Neural progenitor cell (in vitro differentiated cells): ENCODE measurements at regions not wholly inside any gene's neighbourhood (a gene's known extent, or its start where the extent isn't known, plus 50 kb on each side); places are given as distances from the start of the nearest gene placed in this dataset.

Experiments used
- EZH2 ChIP-seq: fragments of 200-600 bp; sonication (generic); IDR thresholded peaks from 2 replicates; pipeline ENCODE4 v1.6.1; 2017; ENCODE audit warnings: antibody characterized with exemption, mild to moderate bottlenecking, moderate library complexity
- EZH2phosphoT487 ChIP-seq: fragments of 200-600 bp; sonication (generic); IDR thresholded peaks from 2 replicates; pipeline ENCODE4 v1.6.1; 2017; ENCODE audit warnings: antibody characterized with exemption
- TF ChIP-seq, protein P1 (sequence below): fragments of 200-600 bp; sonication (generic); IDR thresholded peaks from 2 replicates; pipeline ENCODE4 v1.5.1; 2017; ENCODE audit warnings: antibody characterized with exemption, mild to moderate bottlenecking

DNA sequence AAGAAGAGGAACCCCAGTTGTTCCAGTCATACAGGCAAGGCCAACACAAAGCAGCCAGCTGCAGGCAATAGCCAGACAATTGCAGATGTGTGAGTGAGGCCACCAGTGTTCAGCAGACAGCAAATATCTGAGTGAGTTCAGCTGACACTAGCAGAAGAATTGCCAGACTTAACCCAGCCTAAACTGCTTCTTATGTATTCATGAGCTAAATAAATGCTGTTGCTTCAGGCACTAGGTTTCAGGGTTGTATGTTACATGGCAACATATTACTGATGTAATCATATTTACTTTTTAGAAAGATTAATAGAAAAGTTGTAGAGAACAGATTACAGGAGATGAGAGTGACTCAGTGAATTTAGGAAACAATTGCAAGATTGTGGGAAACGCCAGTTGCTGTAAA, 129.8 kb upstream of the CHODL start:
- TF ChIP-seq, protein P1, sequence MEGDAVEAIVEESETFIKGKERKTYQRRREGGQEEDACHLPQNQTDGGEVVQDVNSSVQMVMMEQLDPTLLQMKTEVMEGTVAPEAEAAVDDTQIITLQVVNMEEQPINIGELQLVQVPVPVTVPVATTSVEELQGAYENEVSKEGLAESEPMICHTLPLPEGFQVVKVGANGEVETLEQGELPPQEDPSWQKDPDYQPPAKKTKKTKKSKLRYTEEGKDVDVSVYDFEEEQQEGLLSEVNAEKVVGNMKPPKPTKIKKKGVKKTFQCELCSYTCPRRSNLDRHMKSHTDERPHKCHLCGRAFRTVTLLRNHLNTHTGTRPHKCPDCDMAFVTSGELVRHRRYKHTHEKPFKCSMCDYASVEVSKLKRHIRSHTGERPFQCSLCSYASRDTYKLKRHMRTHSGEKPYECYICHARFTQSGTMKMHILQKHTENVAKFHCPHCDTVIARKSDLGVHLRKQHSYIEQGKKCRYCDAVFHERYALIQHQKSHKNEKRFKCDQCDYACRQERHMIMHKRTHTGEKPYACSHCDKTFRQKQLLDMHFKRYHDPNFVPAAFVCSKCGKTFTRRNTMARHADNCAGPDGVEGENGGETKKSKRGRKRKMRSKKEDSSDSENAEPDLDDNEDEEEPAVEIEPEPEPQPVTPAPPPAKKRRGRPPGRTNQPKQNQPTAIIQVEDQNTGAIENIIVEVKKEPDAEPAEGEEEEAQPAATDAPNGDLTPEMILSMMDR: no peak
- no peak for TF ChIP-seq EZH2
- TF ChIP-seq EZH2phosphoT487: no peak
